A673 (cell line): ENCODE measurements at regions not wholly inside any gene's neighbourhood (a gene's known extent, or its start where the extent isn't known, plus 50 kb on each side); places are given as distances from the start of the nearest gene placed in this dataset.
A peak's percentile ranks its signal among the peaks of the same experiment; 100 is the strongest.

Experiments
- BruUV-seq: library from RNA; stranded (reverse); fragments of 400-500 nt; replicated peaks from 2 replicates; lab custom pipeline; 2021; lab: Mats Ljungman, UMichigan
- CTCF ChIA-PET: fragments of 300-600 bp; sonication (Branson Sonifier 250); formaldehyde crosslinking; loops from one replicate; lab custom pipeline; 2022; ENCODE audit warnings: antibody characterized with exemption; lab: Charles Lee
- POLR2A ChIA-PET: fragments of 300-600 bp; sonication (Branson Sonifier 250); formaldehyde crosslinking; loops from one replicate; lab custom pipeline; 2022; ENCODE audit warnings: antibody characterized with exemption; ENCODE audit not compliant: low non-redundant PET; lab: Charles Lee
- DNase-seq: peaks from one replicate; pipeline ENCODE4 v3.0.0-alpha.2; 2015; ENCODE audit warnings: low spot score
- H3K27ac ChIP-seq: fragments of 200-600 bp; sonication (generic); 2 replicates; pipeline ENCODE4 v1.5.1; 2016; ENCODE audit warnings: mixed run types, low read depth, mild to moderate bottlenecking, mixed read lengths, antibody characterized with exemption, low read length; ENCODE audit not compliant: poor library complexity, severe bottlenecking
- H3K27me3 ChIP-seq: fragments of 200-600 bp; sonication (generic); replicated peaks from 2 replicates; pipeline ENCODE4 v1.6.1; 2017; ENCODE audit warnings: mixed run types, low read depth, mild to moderate bottlenecking, mixed read lengths, antibody characterized with exemption, low read length; ENCODE audit not compliant: insufficient read depth, poor library complexity
- H3K36me3 ChIP-seq: fragments of 200-600 bp; sonication (generic); 2 replicates; pipeline ENCODE4 v1.6.1; 2016; ENCODE audit warnings: mixed run types, mild to moderate bottlenecking, mixed read lengths, antibody characterized with exemption, low read length; ENCODE audit not compliant: insufficient read depth, poor library complexity, severe bottlenecking
- H3K4me1 ChIP-seq: fragments of 200-600 bp; sonication (generic); 2 replicates; pipeline ENCODE4 v1.6.1; 2017; ENCODE audit warnings: mixed run types, mild to moderate bottlenecking, mixed read lengths, antibody characterized with exemption, low read length; ENCODE audit not compliant: insufficient read depth, poor library complexity, severe bottlenecking
- H3K4me3 ChIP-seq: fragments of 200-600 bp; sonication (generic); 2 replicates; pipeline ENCODE4 v1.5.1; 2016; ENCODE audit warnings: low read depth, mixed run types, mild to moderate bottlenecking, mixed read lengths, low read length; ENCODE audit not compliant: poor library complexity, severe bottlenecking
- H3K9me3 ChIP-seq: fragments of 200-600 bp; sonication (generic); 2 replicates; pipeline ENCODE4 v1.6.1; 2016; ENCODE audit warnings: mixed run types, low read depth, mild to moderate bottlenecking, mixed read lengths, antibody characterized with exemption, low read length; ENCODE audit not compliant: poor library complexity, severe bottlenecking
- EZH2 ChIP-seq: fragments of 200-600 bp; sonication (generic); IDR thresholded peaks from 2 replicates; pipeline ENCODE4 v1.6.1; 2017; ENCODE audit warnings: borderline replicate concordance, low read depth, mild to moderate bottlenecking, mixed read lengths, antibody characterized with exemption, low read length; ENCODE audit not compliant: poor library complexity, severe bottlenecking
- intact Hi-C: fragments of 100-400 bp; cut with micrococcal nuclease; formaldehyde crosslinking; loops from one replicate; pipeline ENCODE4 v1.10.0; 2022; ENCODE audit not compliant: unreplicated experiment
- TF ChIP-seq, protein P1 (sequence below): fragments of 300-800, 200-600 bp; sonication (generic); conservative IDR thresholded peaks from 2 replicates; pipeline ENCODE4 v1.5.1; 2017; ENCODE audit warnings: low read depth, mild to moderate bottlenecking, antibody characterized with exemption, low read length, moderate library complexity, mixed read lengths

DNA sequence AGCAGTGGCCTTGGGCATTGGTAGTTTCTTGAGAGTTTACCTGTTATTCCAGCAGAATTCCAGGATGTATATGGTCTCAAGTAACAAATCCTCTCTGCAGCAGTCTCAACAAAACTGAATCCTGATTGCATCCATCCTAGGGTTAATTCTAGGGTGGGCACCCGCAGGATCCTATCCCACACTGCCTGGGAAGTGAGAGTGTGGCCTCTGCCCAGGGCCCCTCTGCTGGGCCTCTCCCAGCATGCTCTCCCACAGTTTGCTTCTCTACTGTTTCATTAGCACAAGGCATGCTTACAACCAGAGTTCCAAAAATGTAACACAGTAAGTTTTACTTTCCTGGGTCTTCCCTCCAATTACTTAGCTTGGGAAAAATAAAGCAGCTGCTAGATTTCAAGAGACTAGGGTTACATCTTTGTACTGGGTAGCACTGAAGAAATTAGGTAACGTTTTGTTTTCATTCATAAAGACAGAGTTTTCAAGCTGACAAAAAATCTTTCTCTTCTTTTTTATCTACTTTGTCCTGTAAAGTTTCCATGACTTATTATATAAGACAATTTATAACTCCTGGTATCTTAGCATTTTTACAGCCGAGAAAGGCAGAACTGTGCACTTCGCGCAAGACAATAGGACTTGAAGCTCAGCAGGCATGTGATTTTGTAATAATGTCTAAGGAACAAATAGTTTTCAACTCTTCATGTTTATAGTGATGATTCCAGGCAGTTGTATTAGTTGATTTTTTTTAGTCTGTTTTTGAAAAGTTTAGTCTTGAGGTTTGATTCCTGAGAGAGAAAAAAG, 131.2 kb upstream of the PCDH18 start:
- no peak overlapping the region for H3K4me3 ChIP-seq
- BruUV-seq: no TSS peak
- H3K27me3 ChIP-seq: no peaks in the 10 kb centered on the region
- DNase-seq: peak; percentile 48
- ChIA-PET POLR2A (interaction anchor here (0.6 to 1.2 kb wide), 2 partner anchors 108 to 435 kb away, joined by 3 to 9 read pairs; no protein-coding TSS in a partner anchor), CTCF (no interaction called here)
- peaks cover 10% of the 10 kb centered on the region for H3K9me3 ChIP-seq
- H3K27ac ChIP-seq: peak overlapping the region; percentile 91
- TF ChIP-seq, protein P1, sequence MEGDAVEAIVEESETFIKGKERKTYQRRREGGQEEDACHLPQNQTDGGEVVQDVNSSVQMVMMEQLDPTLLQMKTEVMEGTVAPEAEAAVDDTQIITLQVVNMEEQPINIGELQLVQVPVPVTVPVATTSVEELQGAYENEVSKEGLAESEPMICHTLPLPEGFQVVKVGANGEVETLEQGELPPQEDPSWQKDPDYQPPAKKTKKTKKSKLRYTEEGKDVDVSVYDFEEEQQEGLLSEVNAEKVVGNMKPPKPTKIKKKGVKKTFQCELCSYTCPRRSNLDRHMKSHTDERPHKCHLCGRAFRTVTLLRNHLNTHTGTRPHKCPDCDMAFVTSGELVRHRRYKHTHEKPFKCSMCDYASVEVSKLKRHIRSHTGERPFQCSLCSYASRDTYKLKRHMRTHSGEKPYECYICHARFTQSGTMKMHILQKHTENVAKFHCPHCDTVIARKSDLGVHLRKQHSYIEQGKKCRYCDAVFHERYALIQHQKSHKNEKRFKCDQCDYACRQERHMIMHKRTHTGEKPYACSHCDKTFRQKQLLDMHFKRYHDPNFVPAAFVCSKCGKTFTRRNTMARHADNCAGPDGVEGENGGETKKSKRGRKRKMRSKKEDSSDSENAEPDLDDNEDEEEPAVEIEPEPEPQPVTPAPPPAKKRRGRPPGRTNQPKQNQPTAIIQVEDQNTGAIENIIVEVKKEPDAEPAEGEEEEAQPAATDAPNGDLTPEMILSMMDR: no peak
- no peak for TF ChIP-seq EZH2
- intact Hi-C loops: loop anchor here (5.0 kb wide), 1 partner anchor 131 kb away; the partner anchor contains the start of gene PCDH18
- H3K36me3 ChIP-seq: no peaks in the 10 kb centered on the region
- H3K4me1 ChIP-seq: peaks cover 30% of the 10 kb centered on the region

DNA sequence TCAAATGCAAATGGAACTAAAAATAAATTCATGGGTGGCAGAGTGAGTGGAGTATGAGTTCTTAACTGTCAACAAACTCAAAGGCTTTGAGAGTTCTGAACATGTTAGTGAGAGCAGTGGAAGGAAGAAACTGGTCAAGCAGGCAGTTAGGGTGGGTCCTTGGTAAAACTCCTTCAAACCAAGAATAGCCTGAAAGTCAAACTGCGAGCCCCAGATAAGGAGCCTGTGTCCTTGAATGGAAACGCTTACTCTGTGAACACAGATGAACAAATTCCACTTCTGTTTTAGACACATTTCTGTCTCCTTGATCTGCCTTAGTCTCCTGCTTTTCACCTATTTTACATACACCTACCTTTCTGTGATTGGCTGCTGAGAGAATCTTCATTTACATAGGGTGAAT, 129.4 kb upstream of the PCDH18 start:
- CTCF ChIA-PET: no interaction called here
- POLR2A ChIA-PET: no interaction called here
- H3K9me3 ChIP-seq: peaks cover 10% of the 10 kb centered on the region
- intact Hi-C loops: loop anchor here (5.0 kb wide), 1 partner anchor 129 kb away; the partner anchor contains the start of gene PCDH18
- H3K27ac ChIP-seq: peak overlapping the region; percentile 91
- BruUV-seq: no TSS peak
- DNase-seq: no peak
- H3K36me3 ChIP-seq: no peaks in the 10 kb centered on the region
- H3K4me3 ChIP-seq: no peak overlapping the region
- peaks cover 30% of the 10 kb centered on the region for H3K4me1 ChIP-seq
- TF ChIP-seq, protein P1: no peak
- TF ChIP-seq EZH2: no peak
- H3K27me3 ChIP-seq: no peaks in the 10 kb centered on the region

DNA sequence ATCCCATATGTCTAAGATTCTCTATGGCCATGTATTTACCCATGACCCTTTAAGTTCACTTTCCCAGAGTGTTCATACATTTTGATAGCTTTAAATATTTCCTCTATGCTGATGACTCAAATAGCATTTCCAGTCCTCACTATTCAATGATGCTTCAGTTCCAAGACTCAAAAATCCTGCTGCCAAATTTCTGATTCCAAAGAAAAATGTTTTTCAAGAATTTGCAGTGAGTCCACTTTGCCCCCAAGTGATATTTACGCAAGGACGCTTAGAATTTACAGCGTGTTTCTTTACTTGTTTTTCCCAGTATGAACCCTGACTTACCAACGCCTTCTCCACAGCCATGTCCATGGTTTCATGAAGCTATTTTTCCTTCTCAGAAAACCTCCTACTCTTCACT, 127.9 kb upstream of the PCDH18 start:
- H3K27ac ChIP-seq: no peak overlapping the region
- POLR2A ChIA-PET: no interaction called here
- no peak for DNase-seq

More for the DNA sequence above, 127.9 kb upstream of the PCDH18 start:
- BruUV-seq: no TSS peak
- intact Hi-C loops: loop anchor here (5.0 kb wide), 1 partner anchor 128 kb away; the partner anchor contains the start of gene PCDH18
- Histone ChIP-seq H3K36me3 (no peaks in the 10 kb centered on the region), H3K9me3 (peaks cover 10% of the 10 kb centered on the region), H3K4me3 (no peak overlapping the region), H3K27me3 (no peaks in the 10 kb centered on the region), H3K4me1 (peaks cover 27% of the 10 kb centered on the region)
- TF ChIP-seq, protein P1: no peak
- TF ChIP-seq EZH2: no peak
- CTCF ChIA-PET: no interaction called here
